Lung microvascular endothelial cell (primary cell): ENCODE measurements at regions not wholly inside any gene's neighbourhood (a gene's known extent, or its start where the extent isn't known, plus 50 kb on each side); places are given as distances from the start of the nearest gene placed in this dataset.
A peak's percentile ranks its signal among the peaks of the same experiment; 100 is the strongest.

Experiments
- DNase-seq, 2 donors: peaks; one replicate each; pipeline versions ENCODE4 v3.0.0 to v3.0.0-alpha.2; 2010; ENCODE audit warnings: low read depth in 2 of 2

DNA sequence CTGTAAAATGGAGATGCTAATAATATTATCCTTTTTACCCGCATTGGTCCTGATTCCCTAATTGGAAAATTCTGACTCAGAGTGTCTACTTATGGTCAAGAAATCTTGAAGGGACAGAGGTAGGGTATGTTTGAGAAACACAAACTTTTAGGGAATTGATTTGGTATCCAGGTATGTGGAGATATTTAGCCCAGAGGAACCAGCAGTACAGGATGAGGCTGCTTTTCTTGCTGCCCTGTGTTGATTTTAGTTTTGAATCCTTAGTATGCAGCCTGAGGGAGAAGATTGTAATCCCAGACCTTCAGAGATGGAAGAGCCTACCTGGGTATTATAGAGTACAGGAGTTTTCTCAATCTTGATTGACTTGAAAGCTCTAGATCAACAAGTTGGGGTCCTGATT lies 569.1 kb downstream of the PDCD6IP start:
- no peak for DNase-seq

GRCh38 chr3:34374521-34374920 lies 576.1 kb downstream of the PDCD6IP start:
- DNase-seq = no peak

DNA sequence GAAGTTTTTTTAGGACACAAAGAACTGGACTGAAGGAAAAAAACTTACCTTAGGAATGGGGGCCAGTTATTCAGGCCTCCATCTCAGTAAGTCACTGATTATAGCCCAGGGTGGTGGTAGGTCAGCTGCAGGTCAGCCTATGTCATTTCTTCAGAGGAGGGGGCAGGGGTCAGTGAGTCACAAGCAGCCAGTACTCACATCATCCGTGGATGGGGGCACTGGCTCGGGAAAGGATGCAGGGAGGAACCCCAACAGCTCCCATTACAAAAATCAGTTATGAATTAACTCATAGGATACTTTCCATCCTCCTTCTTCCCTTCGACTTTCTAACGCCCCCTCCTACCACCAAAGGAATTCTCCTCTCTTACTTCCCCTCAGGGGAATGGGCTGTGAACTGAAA lies 578.3 kb downstream of the PDCD6IP start:
- DNase-seq = no peak

DNA sequence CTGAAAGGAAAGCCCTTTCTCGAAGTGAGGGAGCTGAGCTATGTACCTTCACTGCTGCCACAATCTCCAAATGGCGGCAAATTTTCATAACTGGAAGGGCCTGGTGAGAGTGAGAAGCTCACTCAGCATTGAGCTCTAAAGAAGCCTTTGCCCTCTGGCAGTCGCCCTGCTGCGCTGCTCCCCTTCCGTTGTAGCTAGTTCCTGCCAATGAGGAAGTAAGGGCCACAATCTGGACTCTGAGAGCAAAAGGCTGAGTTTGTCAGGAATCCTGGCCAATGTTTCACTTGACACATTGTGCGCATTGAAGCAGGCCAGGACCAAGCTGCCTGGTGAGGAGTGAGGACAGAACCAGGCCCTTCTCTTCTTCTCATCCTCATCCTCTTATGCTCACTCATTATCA lies 579.5 kb downstream of the PDCD6IP start:
- DNase-seq = no peak

- DNase-seq = no peak
These were observed 582.8 kb downstream of the PDCD6IP start for GRCh38 chr3:34381243-34381642.

- no peak for DNase-seq
These were observed 584.4 kb downstream of the PDCD6IP start for GRCh38 chr3:34382859-34383258.

DNA sequence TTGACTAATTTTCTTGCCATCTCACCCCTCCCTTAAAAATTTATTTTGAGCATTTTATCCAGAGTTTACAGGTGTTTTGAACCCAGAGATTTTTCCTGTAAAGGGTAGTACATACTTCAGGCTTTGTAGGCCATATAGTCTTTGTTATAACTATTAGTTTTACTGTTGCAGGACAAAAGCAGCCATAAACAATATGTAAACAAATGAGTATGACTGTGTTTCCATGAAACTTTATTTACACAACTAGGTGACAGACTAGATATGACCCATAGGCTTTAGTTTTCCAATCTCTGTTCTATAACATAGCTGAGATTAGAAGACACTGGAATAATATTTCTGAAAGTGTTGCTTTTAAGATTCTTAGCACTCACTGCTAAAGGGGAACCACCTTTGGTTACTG lies 587.9 kb downstream of the PDCD6IP start:
- no peak for DNase-seq

GRCh38 chr3:34387826-34388564 lies 589.6 kb downstream of the PDCD6IP start:
- no peak for DNase-seq

GRCh38 chr3:34388830-34389229 lies 590.4 kb downstream of the PDCD6IP start:
- DNase-seq = no peak

DNA sequence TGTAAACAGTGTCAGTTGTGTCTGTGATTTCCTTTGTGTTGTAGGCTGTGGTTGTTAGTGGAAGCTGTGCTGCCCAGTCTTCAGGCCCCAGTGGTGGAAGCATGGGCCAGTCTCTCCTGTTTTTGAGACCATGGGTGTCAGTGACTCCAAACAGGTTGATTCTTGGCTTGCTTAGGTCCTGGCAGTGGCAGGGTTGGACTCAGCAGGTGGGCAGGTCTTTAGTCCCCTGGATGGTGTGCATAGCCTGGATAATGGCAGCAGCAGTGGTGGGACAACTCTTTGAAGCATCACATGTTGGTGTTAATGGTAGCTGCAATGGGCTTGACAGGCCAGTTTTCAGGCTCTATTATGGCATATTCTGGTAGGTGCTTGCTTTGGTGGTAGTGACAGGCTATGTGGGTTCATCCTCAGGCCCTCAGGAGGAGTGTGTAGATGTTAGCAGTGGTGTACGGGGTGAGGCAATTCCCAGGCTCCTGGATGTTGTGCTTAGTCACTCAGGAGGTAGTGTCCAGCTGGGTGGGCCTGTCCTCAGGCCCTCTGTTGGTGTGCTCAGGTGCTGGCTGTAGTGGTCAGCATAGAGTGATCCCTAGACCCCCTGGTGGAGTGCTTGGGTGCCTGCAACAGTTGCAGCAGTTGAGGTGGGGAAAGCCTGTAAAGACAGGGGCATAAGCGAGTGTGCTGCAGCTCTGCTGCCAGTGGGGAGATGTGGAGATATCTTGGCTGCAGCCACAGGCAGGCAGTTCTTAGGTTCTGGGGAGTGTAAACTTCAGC lies 596.7 kb downstream of the PDCD6IP start:
- no peak for DNase-seq

DNA sequence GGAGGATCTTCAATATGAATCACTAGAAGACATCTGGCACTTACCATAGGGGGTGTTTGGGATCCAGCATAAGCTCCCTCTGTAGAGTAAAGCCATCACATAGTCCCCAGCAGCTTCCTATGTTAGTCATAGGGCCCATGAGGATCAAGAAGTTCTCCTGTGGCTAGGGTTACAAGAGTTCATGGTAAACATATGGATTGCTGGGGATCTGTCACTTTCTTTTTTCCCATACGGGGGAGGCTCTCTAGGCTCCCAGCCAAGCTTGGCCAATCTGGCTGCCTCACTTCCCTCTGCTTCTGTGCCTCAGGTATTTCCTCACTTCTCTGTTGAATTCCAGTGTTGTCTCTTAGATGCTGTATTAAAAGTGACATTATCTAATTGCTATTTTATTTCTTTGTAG lies 597.9 kb downstream of the PDCD6IP start:
- no peak for DNase-seq

- no peak for DNase-seq
These were observed 598.5 kb downstream of the PDCD6IP start for GRCh38 chr3:34396956-34397355.

DNA sequence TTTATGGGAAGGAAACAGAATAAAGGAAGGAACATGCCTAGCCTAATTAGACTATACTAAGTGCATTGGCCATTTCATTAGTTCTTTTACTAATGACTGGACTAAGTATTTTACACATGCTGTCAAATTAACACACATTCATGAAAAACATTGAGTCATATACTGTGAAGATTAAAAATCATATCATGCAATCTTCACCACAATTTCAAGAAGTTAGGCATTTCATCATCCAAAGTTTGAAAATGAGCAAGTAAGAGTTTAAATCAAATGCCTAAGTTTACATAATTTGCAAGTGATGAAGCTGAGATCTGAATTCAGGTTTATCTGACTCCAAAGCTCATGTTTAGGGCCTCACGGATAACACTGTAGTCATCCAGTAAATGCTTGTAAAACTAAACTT lies 601.0 kb downstream of the PDCD6IP start:
- no peak for DNase-seq

GRCh38 chr3:34405159-34405558 lies 606.7 kb downstream of the PDCD6IP start:
- DNase-seq = no peak

- no peak for DNase-seq
These were observed 608.9 kb downstream of the PDCD6IP start for GRCh38 chr3:34407281-34407680.

- no peak for DNase-seq
These were observed 609.7 kb downstream of the PDCD6IP start for GRCh38 chr3:34408088-34408487.

- no peak for DNase-seq
These were observed 613.2 kb downstream of the PDCD6IP start for GRCh38 chr3:34411596-34411995.

DNA sequence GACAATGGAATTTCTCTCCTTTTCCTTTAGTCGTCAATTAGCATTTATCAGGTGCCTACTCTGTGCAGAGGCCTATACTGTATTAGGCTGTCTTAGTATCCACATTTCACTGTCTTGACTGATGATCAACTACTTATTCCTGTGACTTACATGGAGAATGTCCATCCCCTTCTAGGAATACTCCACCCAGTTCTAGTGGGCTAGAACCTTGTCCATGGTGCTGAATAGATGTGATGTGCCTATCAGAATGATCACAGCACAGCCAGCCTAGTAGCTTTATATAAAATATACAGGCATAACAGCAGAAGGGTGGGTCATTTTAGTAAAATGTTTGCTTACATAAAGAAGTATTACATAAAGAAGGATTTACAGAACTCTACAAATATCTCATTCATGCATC lies 621.4 kb downstream of the PDCD6IP start:
- peak in 1 of 2 donors; percentile 10 for DNase-seq

- no peak for DNase-seq
These were observed 623.3 kb downstream of the PDCD6IP start for GRCh38 chr3:34421762-34422161.

DNA sequence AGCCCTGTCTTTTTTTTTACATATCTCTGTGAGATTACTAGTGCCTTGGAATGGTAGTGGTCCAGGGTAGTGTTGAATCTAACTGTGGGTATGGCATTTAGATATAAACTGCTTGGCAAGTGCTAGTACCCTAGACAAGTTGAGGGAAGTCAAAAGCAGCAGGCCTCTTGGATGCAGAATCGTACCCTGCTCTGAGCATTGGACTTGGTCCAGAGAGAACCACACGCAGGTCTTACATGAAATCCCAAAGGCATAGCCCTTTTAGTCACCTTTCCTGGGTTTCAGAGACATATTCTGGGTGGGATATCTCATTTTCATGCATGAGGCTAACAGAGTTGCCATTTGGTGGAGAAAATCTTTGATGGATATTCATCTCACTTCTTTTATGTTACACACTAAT lies 641.4 kb downstream of the PDCD6IP start:
- DNase-seq = no peak

DNA sequence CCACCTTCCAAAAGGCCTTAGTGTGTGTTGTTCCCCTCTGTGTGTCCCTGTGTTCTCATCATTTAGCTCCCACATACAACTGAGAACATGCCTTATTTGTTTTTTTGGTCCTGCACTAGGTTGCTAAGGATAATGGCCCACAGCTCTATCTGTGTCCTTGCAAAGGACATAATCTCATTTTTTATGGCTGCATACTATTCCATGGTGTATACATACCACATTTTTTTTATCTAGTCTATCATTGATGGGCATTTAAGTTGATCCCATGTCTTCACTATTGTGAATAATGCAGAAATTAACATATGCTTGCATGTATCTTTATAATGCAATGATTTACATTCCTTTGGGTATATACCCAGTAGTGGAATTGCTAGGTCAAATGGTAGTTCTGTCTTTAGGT lies 645.7 kb downstream of the PDCD6IP start:
- DNase-seq = no peak

DNA sequence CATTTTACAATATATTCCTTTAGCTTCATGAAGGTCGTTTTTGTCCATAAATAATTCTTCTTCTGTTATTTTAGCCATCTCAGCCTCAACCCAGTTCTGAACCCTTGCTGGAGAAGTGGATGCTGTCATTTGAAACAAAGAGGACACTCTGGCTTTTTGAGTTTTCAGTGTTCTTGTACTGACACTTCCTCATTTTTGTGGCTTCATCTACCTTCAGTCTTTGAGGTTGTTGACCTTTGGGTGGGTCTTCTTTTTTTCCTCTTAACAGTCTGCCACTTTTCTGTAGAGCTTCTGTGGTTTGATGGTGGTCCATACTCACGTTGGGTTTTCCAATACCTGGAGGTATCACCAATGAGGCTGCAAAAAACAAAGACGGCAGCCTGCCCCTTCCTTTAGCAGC lies 650.9 kb downstream of the PDCD6IP start:
- no peak for DNase-seq

GRCh38 chr3:34463414-34463813 lies 665.0 kb downstream of the PDCD6IP start:
- no peak for DNase-seq
